Parathyroid adenoma (tissue), 2 donors: ENCODE measurements at regions not wholly inside any gene's neighbourhood (a gene's known extent, or its start where the extent isn't known, plus 50 kb on each side); places are given as distances from the start of the nearest gene placed in this dataset.

Source experiments
- H2AFZ ChIP-seq: fragments of 300-600 bp; sonication (generic); one replicate; pipeline ENCODE4 v1.7.0; 2017; ENCODE audit warnings: antibody characterized with exemption, mild to moderate bottlenecking
- H3K27ac ChIP-seq: fragments of 300-600 bp; sonication (generic); one replicate; pipeline ENCODE4 v1.7.0; 2017
- H3K27me3 ChIP-seq: fragments of 300-600 bp; sonication (generic); one replicate; pipeline ENCODE4 v1.7.0; 2017; ENCODE audit warnings: low read length; ENCODE audit not compliant: control insufficient read depth, insufficient read depth
- H3K36me3 ChIP-seq: fragments of 300-600 bp; sonication (generic); one replicate; pipeline ENCODE4 v1.7.0; 2017; ENCODE audit warnings: low read length; ENCODE audit not compliant: control insufficient read depth, insufficient read depth
- H3K4me1 ChIP-seq: fragments of 300-600 bp; sonication (generic); one replicate; pipeline ENCODE4 v1.7.0; 2017; ENCODE audit warnings: control low read depth
- H3K4me2 ChIP-seq: fragments of 300-600 bp; sonication (generic); one replicate; pipeline ENCODE4 v1.7.0; 2017; ENCODE audit warnings: low read length
- H3K4me3 ChIP-seq: fragments of 300-600 bp; sonication (generic); one replicate; pipeline ENCODE4 v1.7.0; 2017; ENCODE audit warnings: low read depth, low read length
- H3K79me2 ChIP-seq: fragments of 300-600 bp; sonication (generic); one replicate; pipeline ENCODE4 v1.7.0; 2017; ENCODE audit warnings: control low read depth
- H3K9ac ChIP-seq: fragments of 300-600 bp; sonication (generic); one replicate; pipeline ENCODE4 v1.7.0; 2017; ENCODE audit warnings: mild to moderate bottlenecking
- H3K9me3 ChIP-seq: fragments of 300-600 bp; sonication (generic); one replicate; pipeline ENCODE4 v1.7.0; 2017; ENCODE audit warnings: low read length; ENCODE audit not compliant: control insufficient read depth
- CTCF ChIP-seq: fragments of 300-600 bp; sonication (generic); IDR thresholded peaks from one replicate; pipeline ENCODE4 v1.7.0; 2017; ENCODE audit warnings: antibody characterized with exemption, mild to moderate bottlenecking
- donor health status: primary hyperparathyroidism.

- H3K36me3 ChIP-seq = no peaks in the 10 kb centered on the region
- H3K4me3 ChIP-seq = no peak overlapping the region
- no peak overlapping the region for H2AFZ ChIP-seq
- no peaks in the 10 kb centered on the region for H3K27me3 ChIP-seq
- no peak overlapping the region for H3K9ac ChIP-seq
- H3K79me2 ChIP-seq = no peaks in the 10 kb centered on the region
- no peak for TF ChIP-seq CTCF
- no peak overlapping the region for H3K4me2 ChIP-seq
- H3K27ac ChIP-seq = no peak overlapping the region
- H3K9me3 ChIP-seq = no peaks in the 10 kb centered on the region
- no peaks in the 10 kb centered on the region for H3K4me1 ChIP-seq
Measured at GRCh38 chr4:157775971-157776370, 396.9 kb downstream of the GASK1B start.

- Histone ChIP-seq H3K4me2 (no peak overlapping the region), H3K79me2 (no peaks in the 10 kb centered on the region), H3K27ac (no peak overlapping the region), H3K36me3 (no peaks in the 10 kb centered on the region), H3K4me1 (no peaks in the 10 kb centered on the region), H2AFZ (no peak overlapping the region), H3K4me3 (no peak overlapping the region), H3K9ac (no peak overlapping the region), H3K27me3 (no peaks in the 10 kb centered on the region), H3K9me3 (no peaks in the 10 kb centered on the region)
- no peak for TF ChIP-seq CTCF
Measured at GRCh38 chr4:157772907-157773306, 399.9 kb downstream of the GASK1B start.

GRCh38 chr4:157768419-157768818 is 404.4 kb downstream of the GASK1B start:
- Histone ChIP-seq H3K27me3 (no peaks in the 10 kb centered on the region), H3K79me2 (no peaks in the 10 kb centered on the region), H3K4me1 (no peaks in the 10 kb centered on the region), H3K9ac (no peak overlapping the region), H3K36me3 (no peaks in the 10 kb centered on the region), H3K4me3 (no peak overlapping the region), H2AFZ (no peak overlapping the region), H3K4me2 (no peak overlapping the region), H3K27ac (no peak overlapping the region), H3K9me3 (no peaks in the 10 kb centered on the region)
- no peak for TF ChIP-seq CTCF

GRCh38 chr4:157763490-157763889 is 409.3 kb downstream of the GASK1B start:
- H3K4me1 ChIP-seq = no peaks in the 10 kb centered on the region
- no peak overlapping the region for H3K4me2 ChIP-seq
- no peaks in the 10 kb centered on the region for H3K36me3 ChIP-seq
- TF ChIP-seq CTCF = no peak
- H3K79me2 ChIP-seq = no peaks in the 10 kb centered on the region
- no peaks in the 10 kb centered on the region for H3K27me3 ChIP-seq
- H3K27ac ChIP-seq = no peak overlapping the region
- no peak overlapping the region for H3K4me3 ChIP-seq
- no peaks in the 10 kb centered on the region for H3K9me3 ChIP-seq
- H3K9ac ChIP-seq = no peak overlapping the region
- H2AFZ ChIP-seq = no peak overlapping the region

- Histone ChIP-seq H3K79me2 (no peaks in the 10 kb centered on the region), H3K4me3 (no peak overlapping the region), H3K36me3 (no peaks in the 10 kb centered on the region), H3K4me2 (no peak overlapping the region), H3K4me1 (no peaks in the 10 kb centered on the region), H3K27ac (no peak overlapping the region), H3K27me3 (no peaks in the 10 kb centered on the region), H2AFZ (no peak overlapping the region), H3K9me3 (no peaks in the 10 kb centered on the region), H3K9ac (no peak overlapping the region)
- no peak for TF ChIP-seq CTCF
Measured at GRCh38 chr4:157754410-157754809, 418.4 kb downstream of the GASK1B start.
